ENCODE measurements at regions not wholly inside any gene's neighbourhood (a gene's known extent, or its start where the extent isn't known, plus 50 kb on each side); places are given as distances from the start of the nearest gene placed in this dataset.

DNA sequence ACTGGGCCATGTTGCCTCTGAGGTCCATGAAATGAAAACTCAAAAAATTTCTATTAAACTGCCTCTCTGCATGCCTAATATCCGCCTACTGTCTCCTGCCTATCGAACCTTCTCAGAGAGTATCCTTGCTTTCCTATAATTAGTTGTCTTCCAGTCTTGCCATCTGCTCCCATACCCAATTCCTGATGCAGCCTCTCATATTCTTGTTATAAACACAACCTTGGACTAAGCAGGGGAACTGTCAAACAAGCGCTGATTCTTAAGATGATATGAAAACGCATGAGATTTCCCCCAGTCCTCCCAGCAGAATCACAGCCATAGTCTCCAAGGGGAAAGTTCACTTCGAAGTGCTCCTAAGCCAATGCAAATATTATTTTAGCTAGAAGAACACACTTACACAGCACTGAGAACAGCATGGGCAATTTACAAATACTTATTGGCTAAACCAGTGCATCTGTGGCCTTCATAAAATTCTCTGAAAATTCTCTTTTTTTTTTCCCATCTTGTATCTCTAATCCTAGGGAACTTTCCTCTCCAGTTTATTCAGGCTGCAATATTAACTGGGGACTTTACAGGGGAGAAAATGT is 471.6 kb downstream of the MBD2 start:
- TF ChIP-seq, protein P1, sequence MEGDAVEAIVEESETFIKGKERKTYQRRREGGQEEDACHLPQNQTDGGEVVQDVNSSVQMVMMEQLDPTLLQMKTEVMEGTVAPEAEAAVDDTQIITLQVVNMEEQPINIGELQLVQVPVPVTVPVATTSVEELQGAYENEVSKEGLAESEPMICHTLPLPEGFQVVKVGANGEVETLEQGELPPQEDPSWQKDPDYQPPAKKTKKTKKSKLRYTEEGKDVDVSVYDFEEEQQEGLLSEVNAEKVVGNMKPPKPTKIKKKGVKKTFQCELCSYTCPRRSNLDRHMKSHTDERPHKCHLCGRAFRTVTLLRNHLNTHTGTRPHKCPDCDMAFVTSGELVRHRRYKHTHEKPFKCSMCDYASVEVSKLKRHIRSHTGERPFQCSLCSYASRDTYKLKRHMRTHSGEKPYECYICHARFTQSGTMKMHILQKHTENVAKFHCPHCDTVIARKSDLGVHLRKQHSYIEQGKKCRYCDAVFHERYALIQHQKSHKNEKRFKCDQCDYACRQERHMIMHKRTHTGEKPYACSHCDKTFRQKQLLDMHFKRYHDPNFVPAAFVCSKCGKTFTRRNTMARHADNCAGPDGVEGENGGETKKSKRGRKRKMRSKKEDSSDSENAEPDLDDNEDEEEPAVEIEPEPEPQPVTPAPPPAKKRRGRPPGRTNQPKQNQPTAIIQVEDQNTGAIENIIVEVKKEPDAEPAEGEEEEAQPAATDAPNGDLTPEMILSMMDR (IDR thresholded peaks at IDR 0.05), result no peak
- TF ChIP-seq POLR2AphosphoS5 (IDR thresholded peaks at IDR 0.05), result no peak
- TF ChIP-seq POLR2A (IDR thresholded peaks at IDR 0.05), result no peak
